22Rv1 (cell line): ENCODE measurements at regions not wholly inside any gene's neighbourhood (a gene's known extent, or its start where the extent isn't known, plus 50 kb on each side); places are given as distances from the start of the nearest gene placed in this dataset.

Experiments
- CTCF ChIP-seq: fragments of 450-650 bp; IDR thresholded peaks from 2 replicates; pipeline ENCODE4 v1.5.1; 2017; ENCODE audit warnings: mild to moderate bottlenecking
- ZFX ChIP-seq: fragments of 450-650 bp; IDR thresholded peaks from 2 replicates; pipeline ENCODE4 v1.6.1; 2017; ENCODE audit warnings: antibody characterized with exemption, borderline replicate concordance

DNA sequence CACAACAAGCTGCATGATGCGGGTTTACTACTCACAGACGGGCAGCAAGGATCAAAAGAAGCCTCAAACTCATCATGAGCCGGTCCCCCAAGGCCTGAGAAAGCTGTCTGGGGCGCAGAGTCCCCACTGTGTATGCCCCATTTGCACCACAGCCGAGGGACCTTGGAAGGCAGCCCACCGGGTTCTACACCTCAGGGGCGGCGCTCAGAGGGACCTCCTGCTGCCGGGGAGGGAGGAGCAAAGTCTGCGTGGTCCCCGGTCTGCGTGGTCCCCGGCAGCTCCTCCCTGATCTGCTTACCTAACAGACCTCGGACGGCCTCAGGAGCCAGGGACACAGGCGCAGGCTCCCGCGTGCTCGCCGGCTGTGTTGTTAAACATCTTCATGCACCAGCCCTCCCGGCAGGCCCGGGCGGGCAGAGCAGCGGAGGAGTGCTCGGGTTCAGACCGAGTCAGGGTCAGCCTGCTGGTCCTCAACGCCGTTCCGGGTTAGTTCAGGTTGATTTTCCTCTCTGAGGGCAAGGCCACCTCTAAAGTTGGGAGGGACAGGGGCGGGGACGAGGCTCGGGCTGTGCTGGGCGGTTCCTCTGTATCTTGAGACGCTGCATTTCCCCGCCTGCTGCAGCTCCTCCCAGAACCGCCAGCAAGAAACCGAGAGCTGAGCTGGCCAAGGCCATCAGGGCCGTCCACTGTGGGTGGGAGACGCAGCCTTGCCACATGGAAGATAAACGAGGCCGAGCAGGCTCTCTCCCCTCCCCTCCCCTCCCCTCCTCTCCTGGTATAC, 74.6 kb downstream of the MRPL36 start:
- TF ChIP-seq CTCF (no peak), ZFX (no peak)
